Keratinocyte (primary cell): ENCODE measurements at regions not wholly inside any gene's neighbourhood (a gene's known extent, or its start where the extent isn't known, plus 50 kb on each side); places are given as distances from the start of the nearest gene placed in this dataset.

Source experiments
- DNase-seq: peaks from one replicate; pipeline ENCODE4 v3.0.0-alpha.2; 2011; ENCODE audit warnings: low read depth, missing footprints, low spot score
- FAIRE-seq: peaks from 2 replicates; lab custom pipeline; 2011; peaks lifted over from hg19 to GRCh38; lab: Jason Lieb, UNC
- H2AFZ ChIP-seq: 2 replicates; pipeline ENCODE4 v1.6.0; 2012; ENCODE audit warnings: low read length, control low read depth, inconsistent platforms; ENCODE audit not compliant: control insufficient read depth
- H3K27ac ChIP-seq: 2 replicates; pipeline ENCODE4 v1.5.1; 2011; ENCODE audit warnings: low read length; ENCODE audit not compliant: control insufficient read depth, insufficient read depth
- H3K27me3 ChIP-seq: 3 replicates; pipeline ENCODE4 v1.6.0; 2011; ENCODE audit warnings: low read length; ENCODE audit not compliant: control insufficient read depth, insufficient read depth; ENCODE audit errors: extremely low read depth
- H3K36me3 ChIP-seq, 2 experiments: 2 replicates in 1 of 2; 3 replicates in 1 of 2; pipeline ENCODE4 v1.5.1; 2011; ENCODE audit warnings: low read length in 2 of 2, mild to moderate bottlenecking in 1 of 2; ENCODE audit not compliant: control insufficient read depth in 2 of 2, insufficient read depth in 2 of 2; ENCODE audit errors: extremely low read depth in 1 of 2
- H3K4me1 ChIP-seq: 3 replicates; pipeline ENCODE4 v1.5.1; 2011; ENCODE audit warnings: low read length; ENCODE audit not compliant: control insufficient read depth, insufficient read depth; ENCODE audit errors: extremely low read depth
- H3K4me2 ChIP-seq: 3 replicates; pipeline ENCODE4 v1.6.0; 2011; ENCODE audit warnings: low read depth, low read length; ENCODE audit not compliant: control insufficient read depth, insufficient read depth; ENCODE audit errors: extremely low read depth
- H3K4me3 ChIP-seq, 3 experiments: fragments of 200-600 bp in 1 of 3; sonication (generic) in 1 of 3; 2 replicates in 2 of 3; 3 replicates in 1 of 3; pipeline ENCODE4 v1.5.1; 2011 to 2016; ENCODE audit warnings: low read length in 3 of 3, mild to moderate bottlenecking in 3 of 3, control low read depth in 2 of 3, inconsistent platforms in 1 of 3, low read depth in 1 of 3, mixed read lengths in 1 of 3, mixed run types in 1 of 3, moderate library complexity in 1 of 3; ENCODE audit not compliant: control insufficient read depth in 2 of 3, insufficient read depth in 2 of 3; ENCODE audit errors: extremely low read depth in 1 of 3
- H3K79me2 ChIP-seq: 2 replicates; pipeline ENCODE4 v1.6.0; 2012; ENCODE audit warnings: low read length; ENCODE audit not compliant: control insufficient read depth, insufficient read depth
- H3K9ac ChIP-seq: 3 replicates; pipeline ENCODE4 v1.6.0; 2011; ENCODE audit warnings: low read length; ENCODE audit not compliant: control insufficient read depth, insufficient read depth; ENCODE audit errors: extremely low read depth
- H3K9me1 ChIP-seq: 3 replicates; pipeline ENCODE4 v1.6.0; 2011; ENCODE audit warnings: low read length; ENCODE audit not compliant: control insufficient read depth, insufficient read depth; ENCODE audit errors: extremely low read depth
- H3K9me3 ChIP-seq: 2 replicates; pipeline ENCODE4 v1.5.1; 2012; ENCODE audit warnings: low read depth, low read length; ENCODE audit not compliant: control insufficient read depth
- H4K20me1 ChIP-seq: 3 replicates; pipeline ENCODE4 v1.6.0; 2011; ENCODE audit warnings: low read length; ENCODE audit not compliant: control insufficient read depth, insufficient read depth; ENCODE audit errors: extremely low read depth
- CTCF ChIP-seq, 3 experiments: IDR thresholded peaks in 1 of 3; conservative IDR thresholded peaks in 1 of 3; optimal IDR thresholded peaks in 1 of 3; 2 replicates in 2 of 3; 3 replicates in 1 of 3; pipeline versions ENCODE3 to v1.5.1; 2011; ENCODE audit warnings: low read length in 3 of 3, mild to moderate bottlenecking in 3 of 3, moderate library complexity in 2 of 3, control low read depth in 1 of 3, inconsistent platforms in 1 of 3; ENCODE audit not compliant: insufficient read depth in 2 of 3; ENCODE audit errors: extremely low read depth in 1 of 3
- EZH2 ChIP-seq: IDR thresholded peaks from one replicate; pipeline ENCODE4 v1.6.1; 2012; ENCODE audit warnings: inconsistent platforms, mild to moderate bottlenecking, low read length, moderate library complexity
- dilution Hi-C: fragments of 300-500 bp; cut with MboI; formaldehyde crosslinking; loops from one replicate; pipeline ENCODE4 v1.7.0; 2020; ENCODE audit warnings: low sequenced_read_pairs; ENCODE audit not compliant: extremely low pct_ligation_motif_present

DNA sequence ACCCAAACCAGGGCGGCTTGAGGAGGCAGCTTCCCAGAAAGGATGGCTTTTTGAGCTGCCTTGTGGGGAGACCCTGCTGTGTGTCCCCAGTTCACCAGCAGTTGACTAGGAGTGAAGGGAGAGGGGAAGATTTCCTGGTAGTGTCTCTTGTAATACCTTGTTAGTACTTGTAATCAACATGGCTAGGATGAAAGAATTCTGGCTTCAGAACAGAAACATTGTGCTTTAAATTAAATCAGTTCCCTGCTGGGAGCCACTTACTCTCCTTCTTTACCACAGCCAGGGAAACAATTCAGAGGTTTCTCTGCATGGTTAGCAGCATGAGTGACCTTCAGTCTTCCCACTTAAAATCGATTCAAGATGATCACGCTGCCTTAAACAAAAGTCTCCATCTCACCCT, 525.4 kb upstream of the ID4 start:
- no peaks in the 10 kb centered on the region for H3K9me3 ChIP-seq
- DNase-seq: no peak
- H3K9ac ChIP-seq: no peak overlapping the region
- H2AFZ ChIP-seq: no peak overlapping the region
- no peaks in the 10 kb centered on the region for H3K79me2 ChIP-seq
- no peaks in the 10 kb centered on the region for H3K27me3 ChIP-seq
- no peaks in the 10 kb centered on the region for H3K36me3 ChIP-seq
- H3K4me3 ChIP-seq: no peak overlapping the region
- no peak overlapping the region for H3K4me2 ChIP-seq
- H3K9me1 ChIP-seq: no peaks in the 10 kb centered on the region
- TF ChIP-seq EZH2 (no peak), CTCF (optimal IDR thresholded peaks at IDR 0.05 in 1 of 3, IDR thresholded peaks at IDR 0.05 in 1 of 3, conservative IDR thresholded peaks at IDR 0.05 in 1 of 3; ENCODE audit: extremely low read depth in 1 of 3, insufficient read depth in 2 of 3, low read length in 3 of 3) (no peak)
- H3K27ac ChIP-seq: no peak overlapping the region
- no peak for FAIRE-seq
- no peaks in the 10 kb centered on the region for H4K20me1 ChIP-seq
- no peaks in the 10 kb centered on the region for H3K4me1 ChIP-seq
- dilution Hi-C loops: no loop called here

DNA sequence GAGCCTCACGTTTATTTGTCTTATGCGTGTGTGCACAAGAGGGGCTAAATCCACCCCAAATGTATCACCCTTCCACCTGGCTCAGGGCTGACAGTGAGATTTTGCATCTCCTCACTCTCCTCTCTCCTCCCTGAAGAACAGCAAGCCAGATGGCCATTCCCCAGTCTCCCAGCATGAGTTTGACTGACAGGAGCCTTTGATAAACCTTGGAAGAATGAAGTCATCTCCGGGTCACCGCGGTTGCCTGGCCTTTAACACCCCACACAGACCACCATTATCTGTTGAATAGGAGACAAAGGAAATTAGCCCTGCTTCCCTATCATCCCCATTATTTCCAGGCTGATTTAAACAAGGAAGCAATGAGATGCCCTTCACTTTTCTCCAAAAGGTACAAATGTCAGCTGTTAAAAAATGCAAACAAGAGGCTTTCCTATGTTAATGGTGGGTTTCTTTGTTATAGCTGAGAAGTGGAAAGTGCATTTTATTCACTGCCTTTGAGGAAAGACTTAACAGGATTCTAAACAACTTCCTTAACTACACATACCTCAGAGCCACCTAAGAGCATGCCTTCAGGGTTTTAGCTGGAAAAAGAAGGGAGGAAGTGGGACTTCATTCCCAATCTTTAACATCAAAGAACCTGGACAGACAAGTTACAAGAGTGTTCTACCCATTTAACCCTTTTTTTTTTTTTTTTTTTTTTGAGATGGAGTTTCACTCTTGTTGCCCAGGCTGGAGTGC, 524.8 kb upstream of the ID4 start:
- no peaks in the 10 kb centered on the region for H3K9me3 ChIP-seq
- no peak overlapping the region for H3K27ac ChIP-seq
- H3K4me2 ChIP-seq: no peak overlapping the region
- dilution Hi-C loops: no loop called here
- H3K4me1 ChIP-seq: no peaks in the 10 kb centered on the region
- H3K27me3 ChIP-seq: no peaks in the 10 kb centered on the region
- H3K9me1 ChIP-seq: no peaks in the 10 kb centered on the region
- H3K4me3 ChIP-seq: no peak overlapping the region
- H3K9ac ChIP-seq: no peak overlapping the region
- no peaks in the 10 kb centered on the region for H3K36me3 ChIP-seq
- FAIRE-seq (no peak), DNase-seq (no peak)
- no peak overlapping the region for H2AFZ ChIP-seq
- H4K20me1 ChIP-seq: no peaks in the 10 kb centered on the region
- TF ChIP-seq EZH2: no peak
- no peak for TF ChIP-seq CTCF (optimal IDR thresholded peaks at IDR 0.05 in 1 of 3, IDR thresholded peaks at IDR 0.05 in 1 of 3, conservative IDR thresholded peaks at IDR 0.05 in 1 of 3; ENCODE audit: extremely low read depth in 1 of 3, insufficient read depth in 2 of 3, low read length in 3 of 3)
- H3K79me2 ChIP-seq: no peaks in the 10 kb centered on the region
